ENCODE measurements at regions not wholly inside any gene's neighbourhood (a gene's known extent, or its start where the extent isn't known, plus 50 kb on each side); places are given as distances from the start of the nearest gene placed in this dataset.

- no peak for TF ChIP-seq CTCF (conservative IDR thresholded peaks at IDR 0.05)
- TF ChIP-seq EZH2 (IDR thresholded peaks at IDR 0.05; ENCODE audit: low read depth), result no peak
Measured at GRCh38 chr2:236690726-236691125, 121.1 kb downstream of the ACKR3 start.
